ENCODE measurements at regions not wholly inside any gene's neighbourhood (a gene's known extent, or its start where the extent isn't known, plus 50 kb on each side); places are given as distances from the start of the nearest gene placed in this dataset.

GRCh38 chr5:173456181-173456580 is 128.0 kb upstream of the STC2 start:
- H3K4me3 ChIP-seq (ENCODE audit: low read depth, low read length), result no peak overlapping the region
- TF ChIP-seq CTCF (IDR thresholded peaks at IDR 0.05; ENCODE audit: low read depth, low read length), result no peak

GRCh38 chr5:173455599-173455957 is 127.4 kb upstream of the STC2 start:
- no peak overlapping the region for H3K4me3 ChIP-seq (ENCODE audit: low read depth, low read length)
- no peak for TF ChIP-seq CTCF (IDR thresholded peaks at IDR 0.05; ENCODE audit: low read depth, low read length)

- TF ChIP-seq CTCF (IDR thresholded peaks at IDR 0.05; ENCODE audit: low read depth, low read length), result no peak
- no peak overlapping the region for H3K4me3 ChIP-seq (ENCODE audit: low read depth, low read length)
Observed at GRCh38 chr5:173454736-173455598, 126.8 kb upstream of the STC2 start.

GRCh38 chr5:173454361-173454735 is 126.1 kb upstream of the STC2 start:
- H3K4me3 ChIP-seq (ENCODE audit: low read depth, low read length), result no peak overlapping the region
- TF ChIP-seq CTCF (IDR thresholded peaks at IDR 0.05; ENCODE audit: low read depth, low read length), result no peak

GRCh38 chr5:173453167-173453566 is 125.0 kb upstream of the STC2 start:
- TF ChIP-seq CTCF (IDR thresholded peaks at IDR 0.05; ENCODE audit: low read depth, low read length), result no peak
- H3K4me3 ChIP-seq (ENCODE audit: low read depth, low read length), result no peak overlapping the region

- H3K4me3 ChIP-seq (ENCODE audit: low read depth, low read length), result no peak overlapping the region
- TF ChIP-seq CTCF (IDR thresholded peaks at IDR 0.05; ENCODE audit: low read depth, low read length), result no peak
Observed at GRCh38 chr5:173452119-173452905, 124.1 kb upstream of the STC2 start.

GRCh38 chr5:173451651-173452050 is 123.4 kb upstream of the STC2 start:
- no peak for TF ChIP-seq CTCF (IDR thresholded peaks at IDR 0.05; ENCODE audit: low read depth, low read length)
- no peak overlapping the region for H3K4me3 ChIP-seq (ENCODE audit: low read depth, low read length)

All from WI38 (cell line).